ENCODE measurements at regions not wholly inside any gene's neighbourhood (a gene's known extent, or its start where the extent isn't known, plus 50 kb on each side); places are given as distances from the start of the nearest gene placed in this dataset.

GRCh38 chr13:46490129-46490528, 62.8 kb upstream of the LRCH1 start:
- in situ Hi-C loops (cut with HindIII; ENCODE audit: low sequenced_read_pairs): no loop called here
- no peak for DNase-seq (ENCODE audit: low read depth, low spot score)
- H3K4me3 ChIP-seq (ENCODE audit: low read depth, low read length): no peak overlapping the region
- TF ChIP-seq, protein P1, sequence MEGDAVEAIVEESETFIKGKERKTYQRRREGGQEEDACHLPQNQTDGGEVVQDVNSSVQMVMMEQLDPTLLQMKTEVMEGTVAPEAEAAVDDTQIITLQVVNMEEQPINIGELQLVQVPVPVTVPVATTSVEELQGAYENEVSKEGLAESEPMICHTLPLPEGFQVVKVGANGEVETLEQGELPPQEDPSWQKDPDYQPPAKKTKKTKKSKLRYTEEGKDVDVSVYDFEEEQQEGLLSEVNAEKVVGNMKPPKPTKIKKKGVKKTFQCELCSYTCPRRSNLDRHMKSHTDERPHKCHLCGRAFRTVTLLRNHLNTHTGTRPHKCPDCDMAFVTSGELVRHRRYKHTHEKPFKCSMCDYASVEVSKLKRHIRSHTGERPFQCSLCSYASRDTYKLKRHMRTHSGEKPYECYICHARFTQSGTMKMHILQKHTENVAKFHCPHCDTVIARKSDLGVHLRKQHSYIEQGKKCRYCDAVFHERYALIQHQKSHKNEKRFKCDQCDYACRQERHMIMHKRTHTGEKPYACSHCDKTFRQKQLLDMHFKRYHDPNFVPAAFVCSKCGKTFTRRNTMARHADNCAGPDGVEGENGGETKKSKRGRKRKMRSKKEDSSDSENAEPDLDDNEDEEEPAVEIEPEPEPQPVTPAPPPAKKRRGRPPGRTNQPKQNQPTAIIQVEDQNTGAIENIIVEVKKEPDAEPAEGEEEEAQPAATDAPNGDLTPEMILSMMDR (IDR thresholded peaks at IDR 0.05; ENCODE audit: low read depth, low read length): no peak

- in situ Hi-C loops (cut with HindIII; ENCODE audit: low sequenced_read_pairs): no loop called here
- H3K4me3 ChIP-seq (ENCODE audit: low read depth, low read length): no peak overlapping the region
- peak; percentile 86 for DNase-seq (ENCODE audit: low read depth, low spot score)
- TF ChIP-seq, protein P1 (IDR thresholded peaks at IDR 0.05; ENCODE audit: low read depth, low read length): no peak
Observed at GRCh38 chr13:46489586-46490023, 63.4 kb upstream of the LRCH1 start.

- no peak overlapping the region for H3K4me3 ChIP-seq (ENCODE audit: low read depth, low read length)
- DNase-seq (ENCODE audit: low read depth, low spot score): no peak
- TF ChIP-seq, protein P1 (IDR thresholded peaks at IDR 0.05; ENCODE audit: low read depth, low read length): no peak
- in situ Hi-C loops (cut with HindIII; ENCODE audit: low sequenced_read_pairs): no loop called here
Observed at GRCh38 chr13:46487748-46488147, 65.2 kb upstream of the LRCH1 start.

DNA sequence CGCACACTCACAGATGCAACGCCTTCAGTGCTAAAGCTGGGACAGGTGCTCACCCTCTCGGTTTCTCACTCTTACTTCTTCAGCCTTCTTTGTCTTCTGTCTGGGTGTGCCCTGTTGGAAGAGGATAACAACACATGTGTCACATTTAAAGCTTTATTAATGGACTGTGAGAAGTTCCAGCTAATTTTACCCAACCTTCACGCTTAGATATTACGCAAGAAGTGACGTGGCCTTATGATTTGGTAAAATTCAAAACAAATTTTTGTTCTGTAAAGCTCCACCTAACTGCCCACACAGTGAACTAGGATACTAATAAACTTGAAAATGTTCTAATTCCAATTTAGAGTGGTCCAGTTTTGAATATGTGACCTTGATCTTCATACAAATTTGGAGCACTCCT, 66.7 kb upstream of the LRCH1 start:
- in situ Hi-C loops (cut with HindIII; ENCODE audit: low sequenced_read_pairs): no loop called here
- TF ChIP-seq, protein P1 (IDR thresholded peaks at IDR 0.05; ENCODE audit: low read depth, low read length): no peak

DNA sequence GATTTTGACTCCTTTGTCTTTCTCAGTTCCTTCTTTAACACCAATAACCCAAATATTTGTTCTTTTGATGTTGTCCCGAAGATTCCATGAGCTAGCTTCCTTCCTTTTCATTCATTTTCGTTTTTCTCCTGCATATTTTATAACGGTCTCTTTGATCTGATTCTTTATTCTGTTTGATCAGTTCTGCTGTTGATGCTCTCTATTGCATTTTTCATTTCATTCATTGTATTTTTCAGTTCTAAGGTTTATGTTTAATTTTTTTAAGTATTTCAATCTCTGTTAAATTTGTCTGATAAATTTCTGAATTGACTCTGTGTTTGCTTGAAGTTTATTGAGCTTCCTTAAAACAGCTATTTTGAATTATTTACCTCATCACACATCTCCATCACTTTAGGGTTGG, 68.4 kb upstream of the LRCH1 start:
- no peak overlapping the region for H3K4me3 ChIP-seq (ENCODE audit: low read depth, low read length)
- no peak for DNase-seq (ENCODE audit: low read depth, low spot score)
- in situ Hi-C loops (cut with HindIII; ENCODE audit: low sequenced_read_pairs): no loop called here
- TF ChIP-seq, protein P1 (IDR thresholded peaks at IDR 0.05; ENCODE audit: low read depth, low read length): no peak

More for the DNA sequence above, 66.7 kb upstream of the LRCH1 start:
- DNase-seq (ENCODE audit: low read depth, low spot score): no peak
- no peak overlapping the region for H3K4me3 ChIP-seq (ENCODE audit: low read depth, low read length)

GRCh38 chr13:46481166-46481565, 71.8 kb upstream of the LRCH1 start:
- in situ Hi-C loops (cut with HindIII; ENCODE audit: low sequenced_read_pairs): no loop called here
- no peak overlapping the region for H3K4me3 ChIP-seq (ENCODE audit: low read depth, low read length)
- TF ChIP-seq, protein P1 (IDR thresholded peaks at IDR 0.05; ENCODE audit: low read depth, low read length): no peak
- DNase-seq (ENCODE audit: low read depth, low spot score): no peak

- H3K4me3 ChIP-seq (ENCODE audit: low read depth, low read length): no peak overlapping the region
- TF ChIP-seq, protein P1 (IDR thresholded peaks at IDR 0.05; ENCODE audit: low read depth, low read length): no peak
- no peak for DNase-seq (ENCODE audit: low read depth, low spot score)
- in situ Hi-C loops (cut with HindIII; ENCODE audit: low sequenced_read_pairs): no loop called here
Observed at GRCh38 chr13:46480131-46480530, 72.8 kb upstream of the LRCH1 start.

Data from astrocyte of the spinal cord (primary cell).